Adrenal gland (tissue), 9 donors: ENCODE measurements at regions not wholly inside any gene's neighbourhood (a gene's known extent, or its start where the extent isn't known, plus 50 kb on each side); places are given as distances from the start of the nearest gene placed in this dataset.

Source experiments
- DNase-seq, 7 donors: peaks; one replicate each; pipeline ENCODE4 v3.0.0-alpha.2; 2019 to 2020
- H3K27ac ChIP-seq, 5 donors: fragments of 200-600 bp; sonication (generic) in 4 of 5; 1 replicate in 3 of 5; 2 replicates in 2 of 5; pipeline versions ENCODE4 v1.5.1 to v1.8.0; 2016 to 2020; ENCODE audit warnings: mild to moderate bottlenecking in 1 of 5
- H3K27me3 ChIP-seq: fragments of 200-600 bp; 2 replicates; pipeline ENCODE4 v1.8.0; 2021
- H3K36me3 ChIP-seq, 2 donors: fragments of 200-600 bp; replicated peaks in 1 of 2; 1 replicate in 1 of 2; 2 replicates in 1 of 2; pipeline versions ENCODE4 v1.5.1 to v1.8.0; 2018 to 2022
- H3K4me1 ChIP-seq, 2 donors: fragments of 200-600 bp; replicated peaks in 1 of 2; 1 replicate in 1 of 2; 2 replicates in 1 of 2; pipeline versions ENCODE4 v1.5.1 to v1.8.0; 2018 to 2021
- H3K4me3 ChIP-seq, 4 donors: fragments of 200-600 bp; sonication (generic) in 3 of 4; one replicate each; pipeline ENCODE4 v1.5.1; 2016 to 2018
- H3K9me3 ChIP-seq, 3 donors: fragments of 200-600 bp; sonication (generic) in 1 of 3; replicated peaks in 1 of 3; 1 replicate in 2 of 3; 2 replicates in 1 of 3; pipeline versions ENCODE4 v1.5.1 to v1.8.0; 2016 to 2021
- CTCF ChIP-seq, 6 experiments: fragments of 450-650 bp in 4 of 6; fragments of 200-600 bp in 2 of 6; sonication (generic) in 1 of 6; IDR thresholded peaks; 1 replicate in 5 of 6; 2 replicates in 1 of 6; pipeline versions ENCODE4 v1.5.1 to v1.8.0; 2016 to 2021; ENCODE audit warnings: antibody characterized with exemption in 6 of 6, mild to moderate bottlenecking in 2 of 6, moderate library complexity in 1 of 6
- POLR2A ChIP-seq, 2 donors: fragments of 450-650 bp; IDR thresholded peaks; one replicate each; pipeline ENCODE4 v1.6.1; 2017; ENCODE audit warnings: antibody characterized with exemption in 2 of 2, mild to moderate bottlenecking in 2 of 2, moderate library complexity in 1 of 2
- WGBS, 4 donors: extraction: QIAGEN DNeasy Blood & Tissue Kit in 2 of 4; methylation state at CpG; one replicate each; pipeline versions ENCODE4 v1.1.5 to v1.1.7; 2013 to 2017; 5-methylcytosine and 5-hydroxymethylcytosine counted together
- intact Hi-C, 2 donors: fragments of 100-400 bp; cut with DNase I; formaldehyde crosslinking; loops; one replicate each; pipeline versions ENCODE4 v1.14.1 to v1.15.0; 2022 to 2023
- donor health status: healthy with polysubstance abuse.
- donor health status: Bipolar disorder and iron deficiency.
- donor health status: DM: yes; HTN: yes; CAD: no.
- donor health status: DM: no; HTN: no; CAD: no.
- donor health status: DM: no; HTN: no; CAD: no.

- Histone ChIP-seq H3K36me3 (no peaks in the 10 kb centered on the region), H3K4me3 (no peak overlapping the region), H3K27me3 (no peaks in the 10 kb centered on the region), H3K27ac (no peak overlapping the region), H3K4me1 (no peaks in the 10 kb centered on the region), H3K9me3 (no peaks in the 10 kb centered on the region)
- TF ChIP-seq POLR2A (IDR thresholded peaks at IDR 0.05) (no peak), CTCF (IDR thresholded peaks at IDR 0.05) (no peak)
- no peak for DNase-seq
- WGBS, 4 donors, result 67 to 73% (median 70%) methylated on average over 3 of the region's 3 CpGs
- intact Hi-C loops, result no loop called here
Observed at GRCh38 chr2:122391726-122392125, 636.3 kb downstream of the TSN start.

- intact Hi-C loops, result no loop called here
- DNase-seq, result no peak
- Histone ChIP-seq H3K4me1 (no peaks in the 10 kb centered on the region), H3K9me3 (no peaks in the 10 kb centered on the region), H3K27ac (no peak overlapping the region), H3K4me3 (no peak overlapping the region), H3K27me3 (no peaks in the 10 kb centered on the region), H3K36me3 (no peaks in the 10 kb centered on the region)
- TF ChIP-seq CTCF (IDR thresholded peaks at IDR 0.05), result no peak
- TF ChIP-seq POLR2A (IDR thresholded peaks at IDR 0.05), result no peak
- 83 to 93% (median 89%) methylated on average over 6 of the region's 6 CpGs for WGBS, 4 donors
Observed at GRCh38 chr2:122395687-122396086, 640.2 kb downstream of the TSN start.

GRCh38 chr2:122411231-122411630, 655.8 kb downstream of the TSN start:
- H3K9me3 ChIP-seq, result no peaks in the 10 kb centered on the region
- no peaks in the 10 kb centered on the region for H3K4me1 ChIP-seq
- H3K4me3 ChIP-seq, result no peak overlapping the region
- H3K27me3 ChIP-seq, result no peaks in the 10 kb centered on the region
- no peak overlapping the region for H3K27ac ChIP-seq
- no peak for DNase-seq
- no peaks in the 10 kb centered on the region for H3K36me3 ChIP-seq
- 62 to 73% (median 64%) methylated on average over 5 of the region's 5 CpGs for WGBS, 4 donors
- intact Hi-C loops, result no loop called here
- no peak for TF ChIP-seq POLR2A (IDR thresholded peaks at IDR 0.05)
- no peak for TF ChIP-seq CTCF (IDR thresholded peaks at IDR 0.05)

GRCh38 chr2:122412360-122412759, 656.9 kb downstream of the TSN start:
- no peak overlapping the region for H3K27ac ChIP-seq
- H3K4me3 ChIP-seq, result no peak overlapping the region
- 65 to 78% (median 71%) methylated on average over 6 of the region's 6 CpGs for WGBS, 4 donors
- TF ChIP-seq POLR2A (IDR thresholded peaks at IDR 0.05), result no peak
- no peak for TF ChIP-seq CTCF (IDR thresholded peaks at IDR 0.05)
- H3K9me3 ChIP-seq, result no peaks in the 10 kb centered on the region
- intact Hi-C loops, result no loop called here
- no peaks in the 10 kb centered on the region for H3K36me3 ChIP-seq
- no peaks in the 10 kb centered on the region for H3K27me3 ChIP-seq
- no peak for DNase-seq
- no peaks in the 10 kb centered on the region for H3K4me1 ChIP-seq
